Neural cell (in vitro differentiated cells): ENCODE measurements at regions not wholly inside any gene's neighbourhood (a gene's known extent, or its start where the extent isn't known, plus 50 kb on each side); places are given as distances from the start of the nearest gene placed in this dataset.

ENCODE experiments used
- H2AFZ ChIP-seq: fragments of 200-600, 300-800 bp; sonication (generic), shearing (Covaris generic); 2 replicates; pipeline ENCODE4 v1.6.0; 2014; ENCODE audit warnings: low read depth, mild to moderate bottlenecking, antibody characterized with exemption, low read length, moderate library complexity
- H3F3A ChIP-seq: fragments of 200-600 bp; shearing (Covaris generic); 2 replicates; pipeline ENCODE4 v1.6.1; 2016; ENCODE audit warnings: mild to moderate bottlenecking, moderate library complexity, mixed read lengths, antibody characterized with exemption, low read length; ENCODE audit not compliant: insufficient read depth, poor library complexity, severe bottlenecking
- H3K27ac ChIP-seq: fragments of 200-600, 300-800 bp; sonication (generic), shearing (Covaris generic); 2 replicates; pipeline ENCODE4 v1.5.1; 2014; ENCODE audit warnings: mild to moderate bottlenecking, low read length, moderate library complexity
- H3K27me3 ChIP-seq: fragments of 300-800, 200-600 bp; sonication (generic), shearing (Covaris generic); 2 replicates; pipeline ENCODE4 v1.6.0; 2014; ENCODE audit warnings: mild to moderate bottlenecking, low read depth, low read length, moderate library complexity; ENCODE audit not compliant: insufficient read depth
- H3K36me3 ChIP-seq: fragments of 300-800, 200-600 bp; sonication (generic), shearing (Covaris generic); 2 replicates; pipeline ENCODE4 v1.5.1; 2014; ENCODE audit warnings: mild to moderate bottlenecking, antibody characterized with exemption, low read length, moderate library complexity; ENCODE audit not compliant: insufficient read depth
- H3K4me2 ChIP-seq: fragments of 300-800, 200-600 bp; sonication (generic), shearing (Covaris generic); 2 replicates; pipeline ENCODE4 v1.6.0; 2014; ENCODE audit warnings: mild to moderate bottlenecking, low read length
- H3K4me3 ChIP-seq: fragments of 300-800, 200-600 bp; sonication (generic), shearing (Covaris generic); 2 replicates; pipeline ENCODE4 v1.5.1; 2014; ENCODE audit warnings: mild to moderate bottlenecking, low read length, moderate library complexity
- H3K79me2 ChIP-seq: fragments of 200-600 bp; shearing (Covaris generic); replicated peaks from 2 replicates; pipeline ENCODE4 v1.6.0; 2014; ENCODE audit warnings: mild to moderate bottlenecking, low read length, moderate library complexity; ENCODE audit not compliant: insufficient read depth
- H3K9ac ChIP-seq: fragments of 300-800, 200-600 bp; sonication (generic), shearing (Covaris generic); 2 replicates; pipeline ENCODE4 v1.6.1; 2016; ENCODE audit warnings: mild to moderate bottlenecking, low read length, mixed read lengths
- H3K9me2 ChIP-seq: fragments of 200-600 bp; shearing (Covaris generic); 2 replicates; pipeline ENCODE4 v1.6.1; 2016; ENCODE audit warnings: mild to moderate bottlenecking, low read length, mixed read lengths; ENCODE audit not compliant: insufficient read depth
- H3K9me3 ChIP-seq: fragments of 200-600, 300-800 bp; sonication (generic), shearing (Covaris generic); 2 replicates; pipeline ENCODE4 v1.6.1; 2016; ENCODE audit warnings: mild to moderate bottlenecking, mixed run types, low read length, moderate library complexity, mixed read lengths
- H4K20me1 ChIP-seq: fragments of 200-600 bp; shearing (Covaris generic); 2 replicates; pipeline ENCODE4 v1.6.1; 2016; ENCODE audit warnings: mild to moderate bottlenecking, mixed run types; ENCODE audit not compliant: insufficient read depth
- EP300 ChIP-seq: fragments of 450-650 bp; conservative IDR thresholded peaks from 2 replicates; pipeline ENCODE4 v1.6.1; 2014; ENCODE audit warnings: antibody characterized with exemption, mild to moderate bottlenecking, moderate library complexity; ENCODE audit not compliant: poor library complexity, severe bottlenecking
- EZH2 ChIP-seq: fragments of 200-600, 300-800 bp; shearing (Covaris generic), sonication (generic); IDR thresholded peaks from 2 replicates; pipeline ENCODE4 v1.6.1; 2014; ENCODE audit warnings: antibody characterized with exemption, low read length, borderline replicate concordance, mild to moderate bottlenecking; ENCODE audit not compliant: insufficient read depth, poor library complexity, severe bottlenecking
- MXI1 ChIP-seq: fragments of 450-650 bp; conservative IDR thresholded peaks from 2 replicates; pipeline ENCODE4 v1.6.1; 2014; ENCODE audit warnings: antibody characterized with exemption, mild to moderate bottlenecking; ENCODE audit not compliant: poor library complexity, severe bottlenecking
- POLR2AphosphoS5 ChIP-seq: IDR thresholded peaks from 2 replicates; pipeline ENCODE4 v1.6.1; 2012
- RAD21 ChIP-seq: fragments of 450-650 bp; conservative IDR thresholded peaks from 2 replicates; pipeline ENCODE4 v1.6.1; 2014; ENCODE audit warnings: antibody characterized with exemption, mild to moderate bottlenecking, moderate library complexity
- SMC3 ChIP-seq: fragments of 450-650 bp; conservative IDR thresholded peaks from 2 replicates; pipeline ENCODE4 v1.6.1; 2014; ENCODE audit warnings: antibody characterized with exemption, mild to moderate bottlenecking, moderate library complexity; ENCODE audit not compliant: poor library complexity
- TAF1 ChIP-seq: IDR thresholded peaks from 2 replicates; pipeline ENCODE4 v1.6.1; 2012; ENCODE audit warnings: low read depth
- TF ChIP-seq, protein P1 (sequence below): fragments of 450-650 bp; IDR thresholded peaks from 2 replicates; pipeline ENCODE4 v1.5.1; 2014; ENCODE audit warnings: antibody characterized with exemption, mild to moderate bottlenecking, moderate library complexity; ENCODE audit not compliant: poor library complexity, severe bottlenecking
- TF ChIP-seq, protein P2 (sequence below): IDR thresholded peaks from 2 replicates; pipeline ENCODE4 v1.6.1; 2012; ENCODE audit warnings: borderline replicate concordance

DNA sequence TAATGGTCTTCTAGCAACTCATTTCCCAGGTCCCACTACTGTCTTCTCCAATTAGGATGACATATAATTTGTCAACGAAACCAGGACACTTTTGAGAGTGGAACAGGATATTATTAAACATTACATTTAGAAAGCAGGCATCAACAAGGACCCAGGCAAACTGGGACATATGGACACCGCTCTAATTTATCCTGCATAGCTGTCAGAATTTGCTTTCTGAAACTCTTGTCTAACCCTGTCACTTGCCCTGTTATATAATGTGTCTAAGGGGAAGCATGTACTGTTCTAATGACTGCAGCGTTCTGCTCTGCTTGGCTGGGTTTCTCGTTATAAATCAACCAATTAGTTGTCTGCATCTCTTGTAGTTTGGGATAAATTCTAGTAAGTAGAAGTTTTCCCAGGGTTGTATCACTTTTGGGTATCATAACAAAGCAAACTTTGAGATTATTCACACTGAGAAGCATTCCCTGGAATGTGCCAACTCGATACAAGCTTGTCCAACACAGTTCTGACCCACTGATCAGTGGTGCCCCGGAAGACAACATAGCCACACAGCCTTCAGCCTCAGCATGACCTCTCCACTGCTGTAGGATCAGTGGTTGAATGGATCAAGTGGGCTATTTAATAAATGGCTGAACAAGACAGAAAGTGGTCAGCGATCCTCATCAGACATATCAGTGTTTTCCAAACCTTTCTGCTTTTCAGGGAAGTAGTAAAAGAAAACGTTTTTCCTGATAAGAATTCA lies 228.1 kb downstream of the KIF20B start:
- Histone ChIP-seq H3K36me3 (no peaks in the 10 kb centered on the region), H2AFZ (no peak overlapping the region), H3K9ac (no peak overlapping the region), H3K27ac (no peak overlapping the region), H3K79me2 (no peaks in the 10 kb centered on the region), H3K9me2 (no peaks in the 10 kb centered on the region), H3K9me3 (no peaks in the 10 kb centered on the region), H3K4me2 (no peak overlapping the region), H4K20me1 (no peaks in the 10 kb centered on the region), H3K4me3 (no peak overlapping the region), H3K27me3 (no peaks in the 10 kb centered on the region), H3F3A (no peaks in the 10 kb centered on the region)
- no peak for TF ChIP-seq SMC3
- TF ChIP-seq, protein P1, sequence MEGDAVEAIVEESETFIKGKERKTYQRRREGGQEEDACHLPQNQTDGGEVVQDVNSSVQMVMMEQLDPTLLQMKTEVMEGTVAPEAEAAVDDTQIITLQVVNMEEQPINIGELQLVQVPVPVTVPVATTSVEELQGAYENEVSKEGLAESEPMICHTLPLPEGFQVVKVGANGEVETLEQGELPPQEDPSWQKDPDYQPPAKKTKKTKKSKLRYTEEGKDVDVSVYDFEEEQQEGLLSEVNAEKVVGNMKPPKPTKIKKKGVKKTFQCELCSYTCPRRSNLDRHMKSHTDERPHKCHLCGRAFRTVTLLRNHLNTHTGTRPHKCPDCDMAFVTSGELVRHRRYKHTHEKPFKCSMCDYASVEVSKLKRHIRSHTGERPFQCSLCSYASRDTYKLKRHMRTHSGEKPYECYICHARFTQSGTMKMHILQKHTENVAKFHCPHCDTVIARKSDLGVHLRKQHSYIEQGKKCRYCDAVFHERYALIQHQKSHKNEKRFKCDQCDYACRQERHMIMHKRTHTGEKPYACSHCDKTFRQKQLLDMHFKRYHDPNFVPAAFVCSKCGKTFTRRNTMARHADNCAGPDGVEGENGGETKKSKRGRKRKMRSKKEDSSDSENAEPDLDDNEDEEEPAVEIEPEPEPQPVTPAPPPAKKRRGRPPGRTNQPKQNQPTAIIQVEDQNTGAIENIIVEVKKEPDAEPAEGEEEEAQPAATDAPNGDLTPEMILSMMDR, result no peak
- no peak for TF ChIP-seq TAF1
- TF ChIP-seq, protein P2, sequence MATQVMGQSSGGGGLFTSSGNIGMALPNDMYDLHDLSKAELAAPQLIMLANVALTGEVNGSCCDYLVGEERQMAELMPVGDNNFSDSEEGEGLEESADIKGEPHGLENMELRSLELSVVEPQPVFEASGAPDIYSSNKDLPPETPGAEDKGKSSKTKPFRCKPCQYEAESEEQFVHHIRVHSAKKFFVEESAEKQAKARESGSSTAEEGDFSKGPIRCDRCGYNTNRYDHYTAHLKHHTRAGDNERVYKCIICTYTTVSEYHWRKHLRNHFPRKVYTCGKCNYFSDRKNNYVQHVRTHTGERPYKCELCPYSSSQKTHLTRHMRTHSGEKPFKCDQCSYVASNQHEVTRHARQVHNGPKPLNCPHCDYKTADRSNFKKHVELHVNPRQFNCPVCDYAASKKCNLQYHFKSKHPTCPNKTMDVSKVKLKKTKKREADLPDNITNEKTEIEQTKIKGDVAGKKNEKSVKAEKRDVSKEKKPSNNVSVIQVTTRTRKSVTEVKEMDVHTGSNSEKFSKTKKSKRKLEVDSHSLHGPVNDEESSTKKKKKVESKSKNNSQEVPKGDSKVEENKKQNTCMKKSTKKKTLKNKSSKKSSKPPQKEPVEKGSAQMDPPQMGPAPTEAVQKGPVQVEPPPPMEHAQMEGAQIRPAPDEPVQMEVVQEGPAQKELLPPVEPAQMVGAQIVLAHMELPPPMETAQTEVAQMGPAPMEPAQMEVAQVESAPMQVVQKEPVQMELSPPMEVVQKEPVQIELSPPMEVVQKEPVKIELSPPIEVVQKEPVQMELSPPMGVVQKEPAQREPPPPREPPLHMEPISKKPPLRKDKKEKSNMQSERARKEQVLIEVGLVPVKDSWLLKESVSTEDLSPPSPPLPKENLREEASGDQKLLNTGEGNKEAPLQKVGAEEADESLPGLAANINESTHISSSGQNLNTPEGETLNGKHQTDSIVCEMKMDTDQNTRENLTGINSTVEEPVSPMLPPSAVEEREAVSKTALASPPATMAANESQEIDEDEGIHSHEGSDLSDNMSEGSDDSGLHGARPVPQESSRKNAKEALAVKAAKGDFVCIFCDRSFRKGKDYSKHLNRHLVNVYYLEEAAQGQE, result no peak
- no peak for TF ChIP-seq POLR2AphosphoS5
- TF ChIP-seq EP300, result no peak
- TF ChIP-seq EZH2, result no peak
- no peak for TF ChIP-seq RAD21

DNA sequence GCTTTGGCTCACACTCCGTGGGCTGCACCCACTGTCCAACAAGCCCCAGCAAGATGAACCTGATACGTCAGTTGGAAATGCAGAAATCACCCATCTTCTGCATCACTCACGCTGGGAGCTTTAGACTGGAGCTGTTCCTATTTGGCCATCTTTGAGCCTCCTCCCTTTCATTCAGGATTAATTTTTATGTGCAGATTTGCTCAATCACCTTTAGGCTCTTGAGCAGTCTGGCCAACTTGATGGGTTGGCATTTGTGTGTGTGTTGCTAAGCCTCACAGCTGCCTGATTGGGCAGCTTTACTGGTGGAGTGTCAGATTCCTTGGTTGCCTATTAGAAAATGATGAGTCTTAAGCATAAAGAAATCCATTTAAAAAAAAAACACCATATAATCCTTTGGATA lies 236.1 kb downstream of the KIF20B start:
- no peak overlapping the region for H3K27ac ChIP-seq

More for the DNA sequence above, 236.1 kb downstream of the KIF20B start:
- Histone ChIP-seq H3K9me2 (no peaks in the 10 kb centered on the region), H2AFZ (no peak overlapping the region), H3K9ac (no peak overlapping the region), H3K4me3 (no peak overlapping the region), H3K4me2 (no peak overlapping the region), H3K9me3 (no peaks in the 10 kb centered on the region), H3K79me2 (no peaks in the 10 kb centered on the region), H3F3A (no peaks in the 10 kb centered on the region), H3K36me3 (no peaks in the 10 kb centered on the region), H3K27me3 (no peaks in the 10 kb centered on the region), H4K20me1 (no peaks in the 10 kb centered on the region)
- TF ChIP-seq, protein P2, result no peak
- TF ChIP-seq EP300 (no peak), RAD21 (no peak), MXI1 (no peak), SMC3 (no peak), EZH2 (no peak), TAF1 (no peak), POLR2AphosphoS5 (no peak)
- TF ChIP-seq, protein P1, result no peak
